ENCODE measurements at regions not wholly inside any gene's neighbourhood (a gene's known extent, or its start where the extent isn't known, plus 50 kb on each side); places are given as distances from the start of the nearest gene placed in this dataset.
"Not testable (repeated sequence)": the region's sequence is repeated elsewhere in the genome, so short reads cannot be mapped to it uniquely, and the experiment has no call there.

- H2AFZ ChIP-seq (ENCODE audit: low read depth, low read length) = no peak overlapping the region
- H3K9me3 ChIP-seq (ENCODE audit: low read length) = no peaks in the 10 kb centered on the region
- H3K4me1 ChIP-seq (ENCODE audit: insufficient read depth, low read length) = no peaks in the 10 kb centered on the region
- no peaks in the 10 kb centered on the region for H3K27me3 ChIP-seq (ENCODE audit: insufficient read depth, low read length)
- no peak overlapping the region for H3K4me3 ChIP-seq (ENCODE audit: low read length)
- H3K36me3 ChIP-seq (ENCODE audit: insufficient read depth, low read length) = no peaks in the 10 kb centered on the region
These were observed 442.3 kb downstream of the PLPP3 start for GRCh38 chr1:56137090-56137489.

GRCh38 chr1:56135864-56136147 is 443.6 kb downstream of the PLPP3 start:
- Histone ChIP-seq H3K9me3 (ENCODE audit: low read length) (peaks cover 2% of the 10 kb centered on the region), H3K27me3 (ENCODE audit: insufficient read depth, low read length) (no peaks in the 10 kb centered on the region), H2AFZ (ENCODE audit: low read depth, low read length) (no peak overlapping the region), H3K4me1 (ENCODE audit: insufficient read depth, low read length) (no peaks in the 10 kb centered on the region), H3K4me3 (ENCODE audit: low read length) (no peak overlapping the region), H3K36me3 (ENCODE audit: insufficient read depth, low read length) (no peaks in the 10 kb centered on the region)

DNA sequence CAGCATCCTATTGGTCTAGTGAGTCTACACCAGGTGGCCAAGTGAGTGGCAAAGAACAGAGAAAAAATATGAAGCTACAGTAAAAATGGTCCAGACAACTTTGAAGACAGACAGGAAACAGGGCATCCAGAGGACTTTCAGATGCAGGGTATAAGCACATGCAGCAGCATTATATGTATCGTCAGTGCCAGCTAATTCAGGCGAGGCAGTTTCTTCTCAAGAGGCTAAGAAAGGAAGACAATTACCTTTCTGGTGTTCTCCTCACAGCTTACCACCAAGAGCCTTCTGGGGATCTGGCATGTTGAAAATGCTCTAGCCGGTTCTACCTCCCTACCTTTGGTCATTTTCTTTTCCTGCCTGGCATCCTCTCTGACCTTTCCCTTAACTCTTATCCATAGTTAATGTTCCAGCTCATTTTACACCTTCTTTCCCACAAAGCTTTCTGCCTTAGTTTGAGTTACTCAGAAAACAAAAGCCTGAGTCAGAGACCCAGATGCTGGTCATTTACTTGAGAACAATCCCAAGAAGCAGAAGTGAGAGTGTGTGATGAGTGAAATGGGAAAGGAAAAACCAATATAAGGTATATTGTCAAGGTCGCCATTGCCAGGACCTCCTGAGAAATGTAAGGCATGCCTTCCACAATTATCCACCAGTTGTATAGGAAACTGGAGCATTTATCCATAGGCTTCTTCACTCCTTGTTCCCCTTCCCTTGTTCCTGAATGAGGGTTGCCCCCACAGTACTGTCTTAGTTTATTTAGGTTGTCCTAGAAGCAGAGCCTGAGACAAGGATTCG is 444.1 kb downstream of the PLPP3 start:
- H3K4me3 ChIP-seq (ENCODE audit: low read length) = no peak overlapping the region
- H3K36me3 ChIP-seq (ENCODE audit: insufficient read depth, low read length) = no peaks in the 10 kb centered on the region
- no peak overlapping the region for H2AFZ ChIP-seq (ENCODE audit: low read depth, low read length)
- H3K9me3 ChIP-seq (ENCODE audit: low read length) = peaks cover 2% of the 10 kb centered on the region
- no peaks in the 10 kb centered on the region for H3K27me3 ChIP-seq (ENCODE audit: insufficient read depth, low read length)
- H3K4me1 ChIP-seq (ENCODE audit: insufficient read depth, low read length) = no peaks in the 10 kb centered on the region

DNA sequence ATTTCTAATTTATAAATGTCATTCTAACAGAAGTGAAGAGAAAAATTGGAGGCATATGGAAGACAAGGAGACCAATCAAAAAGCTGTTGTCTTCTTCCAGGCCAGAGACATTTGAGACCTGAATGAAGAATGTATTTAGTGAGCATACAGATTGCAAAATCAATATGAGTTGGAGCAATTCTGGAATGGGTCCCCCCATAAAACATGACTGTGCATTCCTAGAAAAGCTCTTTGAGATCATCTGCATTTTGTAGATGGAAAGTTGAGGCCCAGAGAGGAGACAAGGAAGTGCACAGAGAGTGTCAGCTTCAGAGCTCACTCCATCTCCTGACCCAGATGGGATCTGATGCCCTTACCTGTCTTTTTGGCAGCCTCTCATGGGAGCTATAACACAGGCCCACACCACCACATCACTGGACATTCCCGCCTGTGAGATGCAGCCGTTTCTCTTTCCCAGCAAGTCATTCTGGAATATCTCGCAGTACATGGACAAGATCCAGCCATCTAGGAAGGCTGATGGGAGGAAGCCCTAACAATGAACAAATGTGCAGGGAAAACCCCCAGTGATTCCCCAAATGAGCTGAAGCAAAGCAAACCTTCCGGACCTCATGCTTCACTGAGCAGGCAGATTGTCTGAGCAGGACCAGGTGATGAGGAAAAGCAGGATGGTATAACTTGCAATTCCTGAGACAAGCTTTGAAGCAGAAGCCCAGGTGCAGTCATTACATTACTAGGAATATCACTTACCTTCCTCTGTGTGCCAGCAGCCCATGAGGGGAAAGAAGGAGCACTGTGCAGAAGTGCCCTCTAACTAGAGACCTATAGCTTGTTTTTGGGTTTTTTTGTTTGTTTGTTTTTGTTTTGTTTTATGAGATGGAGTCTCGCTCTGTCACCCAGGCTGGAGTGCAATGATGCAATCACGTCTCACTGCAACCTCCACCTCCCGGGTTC is 445.6 kb downstream of the PLPP3 start:
- no peaks in the 10 kb centered on the region for H3K36me3 ChIP-seq (ENCODE audit: insufficient read depth, low read length)
- no peaks in the 10 kb centered on the region for H3K27me3 ChIP-seq (ENCODE audit: insufficient read depth, low read length)
- peaks cover 2% of the 10 kb centered on the region for H3K9me3 ChIP-seq (ENCODE audit: low read length)
- H3K4me1 ChIP-seq (ENCODE audit: insufficient read depth, low read length) = no peaks in the 10 kb centered on the region
- H3K4me3 ChIP-seq (ENCODE audit: low read length) = no peak overlapping the region
- no peak overlapping the region for H2AFZ ChIP-seq (ENCODE audit: low read depth, low read length)

- H2AFZ ChIP-seq (ENCODE audit: low read depth, low read length) = no peak overlapping the region
- H3K4me3 ChIP-seq (ENCODE audit: low read length) = no peak overlapping the region
- H3K4me1 ChIP-seq (ENCODE audit: insufficient read depth, low read length) = no peaks in the 10 kb centered on the region
- no peaks in the 10 kb centered on the region for H3K27me3 ChIP-seq (ENCODE audit: insufficient read depth, low read length)
- H3K36me3 ChIP-seq (ENCODE audit: insufficient read depth, low read length) = no peaks in the 10 kb centered on the region
- H3K9me3 ChIP-seq (ENCODE audit: low read length) = peaks cover 2% of the 10 kb centered on the region
These were observed 446.8 kb downstream of the PLPP3 start for GRCh38 chr1:56132520-56132919.

- H3K27me3 ChIP-seq (ENCODE audit: insufficient read depth, low read length) = no peaks in the 10 kb centered on the region
- H3K36me3 ChIP-seq (ENCODE audit: insufficient read depth, low read length) = no peaks in the 10 kb centered on the region
- H3K4me1 ChIP-seq (ENCODE audit: insufficient read depth, low read length) = no peaks in the 10 kb centered on the region
- H3K9me3 ChIP-seq (ENCODE audit: low read length) = peaks cover 2% of the 10 kb centered on the region
- no peak overlapping the region for H2AFZ ChIP-seq (ENCODE audit: low read depth, low read length)
- H3K4me3 ChIP-seq (ENCODE audit: low read length) = no peak overlapping the region
These were observed 449.5 kb downstream of the PLPP3 start for GRCh38 chr1:56129837-56130236.

GRCh38 chr1:56125316-56125715 is 454.0 kb downstream of the PLPP3 start:
- Histone ChIP-seq H2AFZ (ENCODE audit: low read depth, low read length) (no peak overlapping the region), H3K4me3 (ENCODE audit: low read length) (no peak overlapping the region), H3K9me3 (ENCODE audit: low read length) (peaks cover 2% of the 10 kb centered on the region), H3K27me3 (ENCODE audit: insufficient read depth, low read length) (no peaks in the 10 kb centered on the region), H3K4me1 (ENCODE audit: insufficient read depth, low read length) (no peaks in the 10 kb centered on the region), H3K36me3 (ENCODE audit: insufficient read depth, low read length) (no peaks in the 10 kb centered on the region)

- Histone ChIP-seq H2AFZ (ENCODE audit: low read depth, low read length) (no peak overlapping the region), H3K27me3 (ENCODE audit: insufficient read depth, low read length) (no peaks in the 10 kb centered on the region), H3K9me3 (ENCODE audit: low read length) (peaks cover 2% of the 10 kb centered on the region), H3K36me3 (ENCODE audit: insufficient read depth, low read length) (no peaks in the 10 kb centered on the region), H3K4me3 (ENCODE audit: low read length) (no peak overlapping the region), H3K4me1 (ENCODE audit: insufficient read depth, low read length) (no peaks in the 10 kb centered on the region)
These were observed 455.5 kb downstream of the PLPP3 start for GRCh38 chr1:56123826-56124225.

DNA sequence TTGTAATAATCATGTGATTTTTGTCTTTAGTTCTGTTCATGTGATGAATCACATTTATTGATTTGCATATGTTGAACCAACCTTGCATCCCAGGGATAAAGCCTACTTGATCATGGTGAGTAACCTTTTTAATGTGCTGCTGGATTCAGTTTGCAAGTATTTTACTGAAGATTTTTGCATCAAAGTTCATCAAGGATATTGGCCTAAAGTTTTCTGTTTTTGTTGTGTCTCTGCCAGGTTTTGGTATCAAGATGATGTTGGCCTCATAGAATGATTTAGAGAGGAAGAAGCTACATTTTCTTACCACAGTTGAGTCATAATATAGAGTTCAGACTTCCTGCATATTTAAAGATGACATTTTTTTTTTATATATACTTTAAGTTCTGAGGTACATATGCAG is 455.9 kb downstream of the PLPP3 start:
- H3K27me3 ChIP-seq (ENCODE audit: insufficient read depth, low read length) = no peaks in the 10 kb centered on the region
- no peak overlapping the region for H3K4me3 ChIP-seq (ENCODE audit: low read length)
- H2AFZ ChIP-seq (ENCODE audit: low read depth, low read length) = no peak overlapping the region
- H3K36me3 ChIP-seq (ENCODE audit: insufficient read depth, low read length) = no peaks in the 10 kb centered on the region
- peaks cover 2% of the 10 kb centered on the region for H3K9me3 ChIP-seq (ENCODE audit: low read length)
- no peaks in the 10 kb centered on the region for H3K4me1 ChIP-seq (ENCODE audit: insufficient read depth, low read length)

- Histone ChIP-seq H3K27me3 (ENCODE audit: insufficient read depth, low read length) (peaks cover 3% of the 10 kb centered on the region), H2AFZ (ENCODE audit: low read depth, low read length) (no peak overlapping the region), H3K9me3 (ENCODE audit: low read length) (peaks cover 2% of the 10 kb centered on the region), H3K36me3 (ENCODE audit: insufficient read depth, low read length) (no peaks in the 10 kb centered on the region), H3K4me3 (ENCODE audit: low read length) (no peak overlapping the region), H3K4me1 (ENCODE audit: insufficient read depth, low read length) (no peaks in the 10 kb centered on the region)
These were observed 459.3 kb downstream of the PLPP3 start for GRCh38 chr1:56120021-56120420.

GRCh38 chr1:56118676-56119075 is 460.7 kb downstream of the PLPP3 start:
- H3K9me3 ChIP-seq (ENCODE audit: low read length); H2AFZ ChIP-seq (ENCODE audit: low read depth, low read length); H3K36me3 ChIP-seq (ENCODE audit: insufficient read depth, low read length); H3K27me3 ChIP-seq (ENCODE audit: insufficient read depth, low read length); H3K4me1 ChIP-seq (ENCODE audit: insufficient read depth, low read length); H3K4me3 ChIP-seq (ENCODE audit: low read length): not testable (repeated sequence)

DNA sequence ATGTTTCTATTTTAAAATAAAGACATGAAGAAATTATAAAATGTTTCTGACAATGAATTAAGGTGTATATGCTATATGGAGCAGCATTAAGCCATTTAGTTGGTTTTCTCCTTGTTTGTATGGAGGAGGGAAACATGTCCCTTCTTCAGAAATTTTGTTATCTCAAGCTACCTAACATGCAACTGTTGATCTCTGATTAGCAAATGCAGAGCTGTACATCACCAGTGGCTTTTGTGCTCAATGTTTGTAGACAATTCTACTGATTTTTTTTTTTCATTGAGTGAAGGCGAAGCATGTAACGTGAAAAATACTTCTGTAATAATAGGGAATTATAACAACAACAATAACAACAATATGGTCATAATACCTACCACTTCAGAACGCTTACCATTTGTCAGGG is 463.7 kb downstream of the PLPP3 start:
- Histone ChIP-seq H3K27me3 (ENCODE audit: insufficient read depth, low read length) (peaks cover 3% of the 10 kb centered on the region), H3K4me3 (ENCODE audit: low read length) (no peak overlapping the region), H3K4me1 (ENCODE audit: insufficient read depth, low read length) (no peaks in the 10 kb centered on the region), H3K36me3 (ENCODE audit: insufficient read depth, low read length) (no peaks in the 10 kb centered on the region), H3K9me3 (ENCODE audit: low read length) (peaks cover 2% of the 10 kb centered on the region), H2AFZ (ENCODE audit: low read depth, low read length) (no peak overlapping the region)

- no peak overlapping the region for H2AFZ ChIP-seq (ENCODE audit: low read depth, low read length)
- H3K9me3 ChIP-seq (ENCODE audit: low read length) = peaks cover 2% of the 10 kb centered on the region
- no peaks in the 10 kb centered on the region for H3K36me3 ChIP-seq (ENCODE audit: insufficient read depth, low read length)
- no peaks in the 10 kb centered on the region for H3K4me1 ChIP-seq (ENCODE audit: insufficient read depth, low read length)
- no peak overlapping the region for H3K4me3 ChIP-seq (ENCODE audit: low read length)
- H3K27me3 ChIP-seq (ENCODE audit: insufficient read depth, low read length) = peaks cover 3% of the 10 kb centered on the region
These were observed 465.7 kb downstream of the PLPP3 start for GRCh38 chr1:56113679-56114078.

Measured in neuron (in vitro differentiated cells).